ENCODE measurements at regions not wholly inside any gene's neighbourhood (a gene's known extent, or its start where the extent isn't known, plus 50 kb on each side); places are given as distances from the start of the nearest gene placed in this dataset.

GRCh38 chr6:74319292-74319691, 623.3 kb downstream of the CD109 start:
- no peak for DNase-seq (ENCODE audit: low read depth in 4 of 6, low spot score in 6 of 6)
- 80% methylated on average over 1 of the region's 2 CpGs for WGBS (ENCODE audit: insufficient coverage)
- H3K36me3 ChIP-seq (ENCODE audit: control insufficient read depth, insufficient read depth, low read length): no peaks in the 10 kb centered on the region

GRCh38 chr6:74318738-74319137, 622.7 kb downstream of the CD109 start:
- Histone ChIP-seq H3K4me1 (ENCODE audit: control insufficient read depth, insufficient read depth, low read length) (no peaks in the 10 kb centered on the region), H3K27ac (ENCODE audit: low read depth, low read length) (no peak overlapping the region), H3K9me3 (ENCODE audit: control insufficient read depth, insufficient read depth, low read length) (no peaks in the 10 kb centered on the region), H3K36me3 (ENCODE audit: control insufficient read depth, insufficient read depth, low read length) (no peaks in the 10 kb centered on the region), H3K27me3 (ENCODE audit: control insufficient read depth, insufficient read depth, low read length) (no peaks in the 10 kb centered on the region), H3K4me3 (ENCODE audit: low read depth, low read length) (no peak overlapping the region)
- DNase-seq (ENCODE audit: low read depth in 4 of 6, low spot score in 6 of 6): no peak

More at GRCh38 chr6:74319292-74319691, 623.3 kb downstream of the CD109 start:
- no peaks in the 10 kb centered on the region for H3K27me3 ChIP-seq (ENCODE audit: control insufficient read depth, insufficient read depth, low read length)
- H3K9me3 ChIP-seq (ENCODE audit: control insufficient read depth, insufficient read depth, low read length): no peaks in the 10 kb centered on the region
- H3K4me3 ChIP-seq (ENCODE audit: low read depth, low read length): no peak overlapping the region
- H3K4me1 ChIP-seq (ENCODE audit: control insufficient read depth, insufficient read depth, low read length): no peaks in the 10 kb centered on the region
- H3K27ac ChIP-seq (ENCODE audit: low read depth, low read length): no peak overlapping the region

- no peaks in the 10 kb centered on the region for H3K36me3 ChIP-seq (ENCODE audit: control insufficient read depth, insufficient read depth, low read length)
- H3K27me3 ChIP-seq (ENCODE audit: control insufficient read depth, insufficient read depth, low read length): no peaks in the 10 kb centered on the region
- no peaks in the 10 kb centered on the region for H3K4me1 ChIP-seq (ENCODE audit: control insufficient read depth, insufficient read depth, low read length)
- no CpG with 5 or more reads among the region's 1 CpG for WGBS (ENCODE audit: insufficient coverage)
- no peak overlapping the region for H3K27ac ChIP-seq (ENCODE audit: low read depth, low read length)
- no peak overlapping the region for H3K4me3 ChIP-seq (ENCODE audit: low read depth, low read length)
- H3K9me3 ChIP-seq (ENCODE audit: control insufficient read depth, insufficient read depth, low read length): no peaks in the 10 kb centered on the region
- no peak for DNase-seq (ENCODE audit: low read depth in 4 of 6, low spot score in 6 of 6)
These were observed 616.1 kb downstream of the CD109 start for GRCh38 chr6:74312081-74312480.

- DNase-seq (ENCODE audit: low read depth in 4 of 6, low spot score in 6 of 6): no peak
- no peaks in the 10 kb centered on the region for H3K27me3 ChIP-seq (ENCODE audit: control insufficient read depth, insufficient read depth, low read length)
- H3K9me3 ChIP-seq (ENCODE audit: control insufficient read depth, insufficient read depth, low read length): no peaks in the 10 kb centered on the region
- WGBS (ENCODE audit: insufficient coverage): no CpG with 5 or more reads among the region's 2 CpGs
- no peaks in the 10 kb centered on the region for H3K36me3 ChIP-seq (ENCODE audit: control insufficient read depth, insufficient read depth, low read length)
- no peak overlapping the region for H3K4me3 ChIP-seq (ENCODE audit: low read depth, low read length)
- no peak overlapping the region for H3K27ac ChIP-seq (ENCODE audit: low read depth, low read length)
- no peaks in the 10 kb centered on the region for H3K4me1 ChIP-seq (ENCODE audit: control insufficient read depth, insufficient read depth, low read length)
These were observed 615.4 kb downstream of the CD109 start for GRCh38 chr6:74311431-74311830.

GRCh38 chr6:74289884-74290283, 593.9 kb downstream of the CD109 start:
- Histone ChIP-seq H3K4me1 (ENCODE audit: control insufficient read depth, insufficient read depth, low read length) (no peaks in the 10 kb centered on the region), H3K27me3 (ENCODE audit: control insufficient read depth, insufficient read depth, low read length) (no peaks in the 10 kb centered on the region), H3K4me3 (ENCODE audit: low read depth, low read length) (no peak overlapping the region), H3K9me3 (ENCODE audit: control insufficient read depth, insufficient read depth, low read length) (peaks cover 2% of the 10 kb centered on the region), H3K36me3 (ENCODE audit: control insufficient read depth, insufficient read depth, low read length) (no peaks in the 10 kb centered on the region), H3K27ac (ENCODE audit: low read depth, low read length) (no peak overlapping the region)
- DNase-seq (ENCODE audit: low read depth in 4 of 6, low spot score in 6 of 6): no peak
- no CpG with 5 or more reads among the region's 3 CpGs for WGBS (ENCODE audit: insufficient coverage)

- Histone ChIP-seq H3K27ac (ENCODE audit: low read depth, low read length) (no peak overlapping the region), H3K36me3 (ENCODE audit: control insufficient read depth, insufficient read depth, low read length) (no peaks in the 10 kb centered on the region), H3K4me3 (ENCODE audit: low read depth, low read length) (no peak overlapping the region), H3K4me1 (ENCODE audit: control insufficient read depth, insufficient read depth, low read length) (no peaks in the 10 kb centered on the region), H3K9me3 (ENCODE audit: control insufficient read depth, insufficient read depth, low read length) (peaks cover 2% of the 10 kb centered on the region), H3K27me3 (ENCODE audit: control insufficient read depth, insufficient read depth, low read length) (no peaks in the 10 kb centered on the region)
- no peak for DNase-seq (ENCODE audit: low read depth in 4 of 6, low spot score in 6 of 6)
- WGBS (ENCODE audit: insufficient coverage): no CpG with 5 or more reads among the region's 3 CpGs
These were observed 591.9 kb downstream of the CD109 start for GRCh38 chr6:74287932-74288331.

GRCh38 chr6:74287441-74287840, 591.4 kb downstream of the CD109 start:
- no peaks in the 10 kb centered on the region for H3K36me3 ChIP-seq (ENCODE audit: control insufficient read depth, insufficient read depth, low read length)
- H3K4me3 ChIP-seq (ENCODE audit: low read depth, low read length): no peak overlapping the region
- DNase-seq (ENCODE audit: low read depth in 4 of 6, low spot score in 6 of 6): no peak
- no peaks in the 10 kb centered on the region for H3K4me1 ChIP-seq (ENCODE audit: control insufficient read depth, insufficient read depth, low read length)
- H3K9me3 ChIP-seq (ENCODE audit: control insufficient read depth, insufficient read depth, low read length): no peaks in the 10 kb centered on the region
- no peak overlapping the region for H3K27ac ChIP-seq (ENCODE audit: low read depth, low read length)
- WGBS (ENCODE audit: insufficient coverage): no CpG with 5 or more reads among the region's 2 CpGs
- H3K27me3 ChIP-seq (ENCODE audit: control insufficient read depth, insufficient read depth, low read length): no peaks in the 10 kb centered on the region

GRCh38 chr6:74284284-74284683, 588.3 kb downstream of the CD109 start:
- Histone ChIP-seq H3K4me3 (ENCODE audit: low read depth, low read length) (no peak overlapping the region), H3K9me3 (ENCODE audit: control insufficient read depth, insufficient read depth, low read length) (no peaks in the 10 kb centered on the region), H3K27me3 (ENCODE audit: control insufficient read depth, insufficient read depth, low read length) (no peaks in the 10 kb centered on the region), H3K4me1 (ENCODE audit: control insufficient read depth, insufficient read depth, low read length) (no peaks in the 10 kb centered on the region), H3K27ac (ENCODE audit: low read depth, low read length) (no peak overlapping the region), H3K36me3 (ENCODE audit: control insufficient read depth, insufficient read depth, low read length) (no peaks in the 10 kb centered on the region)
- DNase-seq (ENCODE audit: low read depth in 4 of 6, low spot score in 6 of 6): no peak

GRCh38 chr6:74283532-74283931, 587.5 kb downstream of the CD109 start:
- no peaks in the 10 kb centered on the region for H3K4me1 ChIP-seq (ENCODE audit: control insufficient read depth, insufficient read depth, low read length)
- H3K9me3 ChIP-seq (ENCODE audit: control insufficient read depth, insufficient read depth, low read length): no peaks in the 10 kb centered on the region
- no peak overlapping the region for H3K4me3 ChIP-seq (ENCODE audit: low read depth, low read length)
- WGBS (ENCODE audit: insufficient coverage): 50% methylated on average over 2 of the region's 3 CpGs
- H3K27me3 ChIP-seq (ENCODE audit: control insufficient read depth, insufficient read depth, low read length): no peaks in the 10 kb centered on the region
- H3K27ac ChIP-seq (ENCODE audit: low read depth, low read length): no peak overlapping the region
- no peak for DNase-seq (ENCODE audit: low read depth in 4 of 6, low spot score in 6 of 6)
- no peaks in the 10 kb centered on the region for H3K36me3 ChIP-seq (ENCODE audit: control insufficient read depth, insufficient read depth, low read length)

GRCh38 chr6:74282143-74282689, 586.2 kb downstream of the CD109 start:
- DNase-seq (ENCODE audit: low read depth in 4 of 6, low spot score in 6 of 6): no peak
- Histone ChIP-seq H3K36me3 (ENCODE audit: control insufficient read depth, insufficient read depth, low read length) (no peaks in the 10 kb centered on the region), H3K27me3 (ENCODE audit: control insufficient read depth, insufficient read depth, low read length) (no peaks in the 10 kb centered on the region), H3K4me3 (ENCODE audit: low read depth, low read length) (no peak overlapping the region), H3K9me3 (ENCODE audit: control insufficient read depth, insufficient read depth, low read length) (no peaks in the 10 kb centered on the region), H3K27ac (ENCODE audit: low read depth, low read length) (no peak overlapping the region), H3K4me1 (ENCODE audit: control insufficient read depth, insufficient read depth, low read length) (no peaks in the 10 kb centered on the region)
- 98% methylated on average over 10 of the region's 13 CpGs for WGBS (ENCODE audit: insufficient coverage)
